Amniotic epithelial cell (primary cell): ENCODE measurements at regions not wholly inside any gene's neighbourhood (a gene's known extent, or its start where the extent isn't known, plus 50 kb on each side); places are given as distances from the start of the nearest gene placed in this dataset.

Experiments used
- DNase-seq: peaks from one replicate; pipeline ENCODE4 v3.0.0-alpha.2; 2010; ENCODE audit warnings: low read depth

DNA sequence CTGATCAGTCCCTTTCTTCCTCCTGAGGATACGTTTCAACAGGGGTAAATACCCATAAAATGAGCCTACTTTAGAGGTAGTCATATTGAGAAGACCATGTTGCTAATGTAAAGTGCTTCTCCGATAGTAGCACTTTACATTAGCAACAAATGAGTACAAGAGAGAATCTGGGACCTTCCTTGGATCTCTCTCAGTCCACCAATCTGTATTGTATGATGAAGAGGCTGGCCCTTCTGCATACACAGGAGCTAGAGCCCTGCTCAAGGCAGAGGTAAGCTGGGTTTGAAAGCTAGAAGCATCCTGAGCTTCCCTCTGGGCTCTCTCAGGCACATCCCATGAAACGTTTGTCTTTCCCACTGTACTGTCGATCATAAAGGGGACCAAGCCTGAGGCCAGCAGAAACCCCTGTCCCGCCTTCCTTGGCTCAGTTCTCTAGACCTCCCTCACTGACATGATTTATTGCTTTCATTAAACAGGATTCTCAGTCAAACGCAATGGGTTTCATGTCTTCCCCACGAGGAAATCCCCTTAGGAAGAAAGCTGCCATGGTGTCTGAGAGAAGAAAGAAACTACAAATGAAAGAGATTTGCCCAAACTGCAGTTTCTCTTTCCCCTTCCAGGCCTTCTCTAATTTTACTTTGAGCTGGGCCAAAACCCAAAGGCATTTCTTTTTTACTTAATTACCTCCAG, 62.8 kb upstream of the BCAR3 start:
- no peak for DNase-seq

DNA sequence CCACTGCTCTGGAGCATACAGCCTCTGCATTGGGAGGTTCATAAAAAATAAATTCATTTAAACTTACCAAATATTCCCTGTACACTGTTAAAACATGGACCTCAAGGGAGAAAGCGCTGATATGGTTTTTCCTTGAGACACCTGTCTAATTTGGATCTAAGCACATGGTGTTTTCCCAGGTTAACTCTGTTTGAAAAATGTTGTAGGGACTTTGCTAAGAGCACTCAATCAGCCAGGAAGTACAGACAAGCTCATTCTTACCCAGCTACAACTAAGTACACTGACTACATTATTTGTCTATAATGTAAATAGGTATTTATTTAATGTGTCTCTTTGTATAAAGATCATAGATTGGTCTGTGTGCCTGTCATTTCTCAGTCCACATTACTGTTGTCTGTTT, 61.8 kb upstream of the BCAR3 start:
- DNase-seq: no peak

DNA sequence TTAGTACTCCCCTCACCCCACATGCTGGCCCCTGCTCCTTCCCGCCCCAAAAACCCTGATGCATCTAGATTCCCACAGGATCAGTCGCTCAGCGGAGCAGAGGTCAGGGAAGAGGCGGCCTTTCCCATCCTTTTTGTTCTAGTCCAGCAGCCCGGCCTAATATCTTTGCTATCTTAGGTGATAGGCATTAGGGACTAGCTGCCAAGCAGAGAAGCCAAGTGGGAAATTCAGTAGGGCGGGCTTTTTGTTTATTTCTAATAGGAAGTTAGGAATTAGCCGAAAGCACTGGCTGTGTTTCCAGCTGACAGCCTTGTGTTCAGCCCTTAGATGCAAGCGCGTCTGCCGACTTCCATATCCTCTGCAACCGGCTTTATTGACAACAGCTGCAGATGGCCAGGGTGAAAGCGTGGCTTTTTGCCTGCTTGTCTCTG, 59.0 kb upstream of the BCAR3 start:
- peak; percentile 21 for DNase-seq

DNA sequence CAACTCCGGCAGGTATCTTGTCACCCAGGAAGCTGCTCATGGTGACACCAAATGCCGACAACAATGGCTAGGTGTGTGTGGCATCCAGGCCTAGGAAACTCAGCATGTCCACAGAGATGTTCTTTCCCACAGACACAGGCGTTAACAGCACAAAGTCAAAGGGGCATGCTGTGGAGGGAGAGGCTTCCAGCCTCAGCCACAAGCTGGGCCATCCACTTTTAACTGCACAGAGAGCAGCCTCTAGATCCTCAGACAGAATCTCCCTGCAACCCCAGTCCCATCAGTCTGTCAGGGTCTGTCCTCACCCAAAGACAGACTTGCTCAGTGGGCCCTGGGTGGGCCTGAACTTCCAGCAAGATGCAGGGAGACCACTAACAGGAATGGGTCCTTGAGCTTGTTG, 58.5 kb upstream of the BCAR3 start:
- no peak for DNase-seq

DNA sequence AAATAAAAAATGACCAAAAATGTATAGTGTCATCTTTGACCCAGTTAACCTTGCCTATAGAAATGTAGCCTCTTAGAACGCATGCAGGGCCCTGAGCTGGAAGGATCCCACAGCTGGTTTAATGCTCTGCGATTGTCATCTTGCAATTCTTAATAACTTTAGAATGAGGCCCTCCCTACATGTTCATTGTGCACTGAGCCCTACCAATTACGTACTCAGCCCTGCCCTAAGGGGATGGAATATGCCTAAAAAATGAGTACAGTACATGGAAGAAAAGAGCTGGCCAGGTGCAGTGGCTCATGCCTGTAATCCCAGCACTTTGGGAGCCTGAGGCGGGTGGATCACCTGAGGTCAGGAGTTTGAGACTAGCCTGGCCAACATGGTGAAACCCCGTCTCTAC, 57.8 kb upstream of the BCAR3 start:
- DNase-seq: no peak

DNA sequence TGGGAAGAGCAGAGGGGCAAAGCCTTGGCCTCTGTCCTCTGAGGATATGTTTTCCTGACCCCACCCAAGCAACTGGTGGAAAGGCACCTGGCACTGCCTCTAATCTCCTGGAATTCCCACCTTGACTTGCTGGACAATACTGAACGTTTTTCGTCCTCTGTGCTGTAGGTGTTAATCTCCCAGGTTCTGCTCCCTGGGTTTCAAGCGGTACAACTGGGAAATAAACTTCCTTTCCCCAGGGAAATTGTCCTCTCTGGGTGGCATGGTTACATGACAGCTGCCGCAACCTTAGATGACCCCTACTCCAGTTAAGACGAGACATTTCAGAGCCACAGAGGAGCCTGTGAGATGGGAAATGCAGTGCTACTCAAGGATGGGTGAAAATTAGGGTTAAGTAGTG, 57.3 kb upstream of the BCAR3 start:
- no peak for DNase-seq

DNA sequence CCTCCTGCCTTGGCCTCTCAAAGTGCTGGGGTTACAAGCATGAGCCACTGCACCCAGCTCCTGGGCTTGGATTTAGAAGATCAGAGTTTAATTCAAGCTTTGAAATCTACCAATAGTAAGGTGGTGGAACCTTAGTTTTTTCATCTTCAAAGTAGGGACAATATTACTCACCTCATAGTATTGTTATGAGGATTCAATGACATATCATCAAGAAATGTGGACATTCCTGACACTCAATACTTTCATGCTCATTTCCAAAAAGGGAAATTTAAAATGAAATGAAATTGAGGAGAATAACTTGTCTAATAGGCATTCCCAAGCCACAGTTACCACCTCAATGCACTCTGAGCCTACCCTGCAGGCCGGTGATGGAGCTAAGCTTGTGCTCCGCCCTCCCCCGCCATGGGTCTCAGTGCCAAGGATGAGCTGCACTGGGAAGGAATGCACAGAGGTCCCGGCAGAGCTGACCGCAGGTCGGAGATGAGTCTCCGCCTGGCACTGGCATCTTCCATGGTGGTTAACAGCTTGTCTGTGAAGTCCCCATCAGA, 56.5 kb upstream of the BCAR3 start:
- peak; percentile 97 for DNase-seq

DNA sequence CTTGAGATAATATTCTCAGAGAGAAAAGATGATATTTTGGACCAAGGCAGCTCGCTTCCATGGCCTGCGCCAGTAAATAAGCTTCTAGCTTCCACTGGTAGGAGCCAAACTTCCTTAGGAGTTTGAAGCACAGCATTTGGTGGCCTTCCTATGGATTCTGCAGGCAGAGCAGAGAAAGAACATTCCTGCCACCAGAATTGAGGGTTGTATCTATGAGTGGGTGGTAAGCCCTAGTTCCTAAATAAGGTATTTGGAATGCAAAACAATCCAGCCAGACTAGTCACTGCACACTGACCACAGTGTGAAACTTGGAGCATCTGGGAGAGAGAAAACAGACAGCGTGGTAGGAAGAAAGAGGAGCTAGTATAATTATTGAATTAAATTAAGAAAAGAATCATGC, 54.1 kb upstream of the BCAR3 start:
- peak; percentile 84 for DNase-seq

DNA sequence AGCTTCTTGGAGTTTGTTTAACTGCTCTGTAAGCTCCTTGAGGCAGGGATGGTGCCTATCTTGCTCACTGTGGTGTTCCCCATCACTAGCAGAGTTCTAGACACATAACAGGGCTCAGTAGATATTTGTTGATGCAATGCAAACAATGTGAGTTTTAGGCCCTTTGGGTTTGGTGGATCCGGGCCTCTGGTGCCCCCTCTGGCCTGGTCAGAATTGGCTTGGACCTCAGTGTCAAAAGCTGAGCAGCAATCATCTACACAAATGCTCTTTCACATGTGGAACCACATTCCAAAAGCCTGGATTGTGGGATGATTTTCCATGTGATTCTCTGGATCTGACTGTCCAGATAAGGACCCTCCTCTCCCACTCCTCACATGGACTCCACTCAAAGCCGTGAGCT, 53.4 kb upstream of the BCAR3 start:
- peak; percentile 23 for DNase-seq

DNA sequence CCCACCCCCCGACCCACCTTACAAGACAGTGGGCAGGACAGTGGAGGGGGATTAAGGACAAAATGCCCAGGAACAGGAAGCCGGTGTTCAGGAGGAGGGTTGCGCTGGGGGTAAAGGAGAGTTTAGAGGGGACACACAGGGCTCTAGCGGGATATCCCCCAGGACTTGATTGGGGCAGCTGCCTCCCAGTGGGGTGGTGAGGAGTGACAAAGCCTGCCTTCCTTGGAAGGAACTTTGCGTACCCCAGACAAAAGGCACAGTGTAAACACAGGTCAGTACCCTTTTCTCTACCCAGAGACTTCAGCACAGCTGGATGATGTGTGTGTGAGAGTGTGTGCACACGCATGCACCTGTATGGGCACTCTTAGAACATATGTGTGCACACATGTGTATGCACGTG, 51.7 kb upstream of the BCAR3 start:
- DNase-seq: no peak

DNA sequence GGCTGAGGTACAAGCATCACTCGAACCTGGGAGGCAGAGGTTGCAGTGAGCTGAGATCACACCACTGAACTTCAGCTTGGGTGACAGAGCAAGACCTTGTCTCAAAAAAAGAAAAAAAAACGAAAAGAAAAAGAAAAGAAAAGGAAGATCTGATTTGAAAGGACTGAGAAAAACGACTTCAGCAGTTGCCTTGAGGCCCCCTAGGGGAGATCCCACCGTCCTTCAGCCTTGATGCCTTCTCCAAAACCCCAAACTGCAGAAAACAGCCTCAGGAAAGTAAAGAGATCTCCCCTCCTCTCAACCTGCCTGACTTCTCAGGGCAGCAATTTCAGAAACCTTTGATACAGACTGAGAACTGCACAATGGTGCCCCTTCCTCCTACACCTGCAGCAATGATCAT, 50.9 kb upstream of the BCAR3 start:
- no peak for DNase-seq
